Right lobe of liver (tissue), 6 donors: ENCODE measurements at regions not wholly inside any gene's neighbourhood (a gene's known extent, or its start where the extent isn't known, plus 50 kb on each side); places are given as distances from the start of the nearest gene placed in this dataset.

Source experiments
- ATAC-seq, 4 donors: fragments of 200-7000 bp; cut with Tn5 transposase; one replicate each; pipeline ENCODE4 v1.9.1; 2020; ENCODE audit warnings: mild to moderate bottlenecking in 4 of 4, moderate library complexity in 4 of 4
- DNase-seq, 3 donors: peaks; one replicate each; pipeline ENCODE4 v3.0.0-alpha.2; 2020
- H3K27ac ChIP-seq, 3 donors: fragments of 200-600 bp; one replicate each; pipeline ENCODE4 v1.8.0; 2022
- H3K27me3 ChIP-seq, 2 donors: fragments of 200-600 bp; one replicate each; pipeline ENCODE4 v1.8.0; 2022
- H3K36me3 ChIP-seq, 4 donors: fragments of 200-600 bp; sonication (generic) in 1 of 4; one replicate each; pipeline versions ENCODE4 v1.5.1 to v1.8.0; 2017 to 2022; ENCODE audit warnings: control low read depth in 1 of 4
- H3K4me1 ChIP-seq, 4 donors: fragments of 200-600 bp; sonication (generic) in 1 of 4; one replicate each; pipeline versions ENCODE4 v1.5.1 to v1.8.0; 2017 to 2022; ENCODE audit warnings: control low read depth in 1 of 4
- H3K4me3 ChIP-seq, 3 donors: fragments of 200-600 bp; one replicate each; pipeline ENCODE4 v1.8.0; 2022
- H3K9me3 ChIP-seq, 4 donors: fragments of 200-600 bp; sonication (generic) in 1 of 4; one replicate each; pipeline versions ENCODE4 v1.5.1 to v1.8.0; 2017 to 2022; ENCODE audit warnings: control low read depth in 1 of 4
- POLR2A ChIP-seq: fragments of 450-650 bp; IDR thresholded peaks from one replicate; pipeline ENCODE4 v1.6.1; 2017; ENCODE audit warnings: antibody characterized with exemption, mild to moderate bottlenecking
- WGBS: methylation state at CpG from one replicate; pipeline ENCODE4 v1.1.6; 2018; ENCODE audit warnings: low coverage, low lambda C conversion rate; ENCODE audit not compliant: insufficient coverage; ENCODE audit errors: missing lambda C conversion rate; 5-methylcytosine and 5-hydroxymethylcytosine counted together
- intact Hi-C, 2 donors: fragments of 100-400 bp; cut with DNase I; formaldehyde crosslinking; loops; one replicate each; pipeline versions ENCODE4 v1.11.2 to v1.14.1; 2022
- TF ChIP-seq, protein P1 (sequence below), 4 donors: fragments of 200-600 bp in 3 of 4; fragments of 450-650 bp in 1 of 4; IDR thresholded peaks; one replicate each; pipeline versions ENCODE4 v1.5.1 to v1.8.0; 2016 to 2022; ENCODE audit warnings: antibody characterized with exemption in 4 of 4, mild to moderate bottlenecking in 2 of 4
- donor health status: DM: no; HTN: yes; CAD: no.
- donor health status: DM: no; HTN: no; CAD: no.
- donor health status: DM: no; HTN: no; CAD: no.
- donor health status: DM: no; HTN: yes; CAD: no.
- donor health status: DM: no; HTN: yes; CAD: no.

DNA sequence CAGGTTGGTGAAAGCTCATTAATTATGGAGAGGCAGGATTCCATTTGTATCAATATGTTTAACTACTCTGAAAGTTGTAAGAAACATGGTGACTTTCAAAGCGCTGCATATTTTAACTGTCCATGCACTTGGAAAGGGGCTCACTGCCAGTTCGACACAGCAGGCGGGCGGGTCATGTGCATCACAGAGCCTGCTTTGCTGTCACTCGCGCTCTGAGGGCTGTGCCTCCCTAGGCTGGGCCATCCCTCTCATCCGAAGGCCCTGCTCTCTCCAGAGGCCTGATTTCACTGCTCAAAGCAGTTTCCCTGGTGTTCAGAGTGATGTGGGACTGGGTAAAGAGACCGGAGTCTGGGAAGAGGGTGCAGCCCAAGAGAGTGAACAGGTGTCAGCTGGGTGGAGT is 422.0 kb upstream of the MON1B start:
- Histone ChIP-seq H3K27me3 (no peaks in the 10 kb centered on the region), H3K4me3 (no peak overlapping the region), H3K36me3 (no peaks in the 10 kb centered on the region), H3K4me1 (no peaks in the 10 kb centered on the region), H3K9me3 (no peaks in the 10 kb centered on the region), H3K27ac (no peak overlapping the region)
- ATAC-seq (peak in 1 of 4 donors; percentile 11), DNase-seq (no peak)
- 76% methylated on average over 7 of the region's 8 CpGs for WGBS
- intact Hi-C loops, result no loop called here
- TF ChIP-seq, protein P1, sequence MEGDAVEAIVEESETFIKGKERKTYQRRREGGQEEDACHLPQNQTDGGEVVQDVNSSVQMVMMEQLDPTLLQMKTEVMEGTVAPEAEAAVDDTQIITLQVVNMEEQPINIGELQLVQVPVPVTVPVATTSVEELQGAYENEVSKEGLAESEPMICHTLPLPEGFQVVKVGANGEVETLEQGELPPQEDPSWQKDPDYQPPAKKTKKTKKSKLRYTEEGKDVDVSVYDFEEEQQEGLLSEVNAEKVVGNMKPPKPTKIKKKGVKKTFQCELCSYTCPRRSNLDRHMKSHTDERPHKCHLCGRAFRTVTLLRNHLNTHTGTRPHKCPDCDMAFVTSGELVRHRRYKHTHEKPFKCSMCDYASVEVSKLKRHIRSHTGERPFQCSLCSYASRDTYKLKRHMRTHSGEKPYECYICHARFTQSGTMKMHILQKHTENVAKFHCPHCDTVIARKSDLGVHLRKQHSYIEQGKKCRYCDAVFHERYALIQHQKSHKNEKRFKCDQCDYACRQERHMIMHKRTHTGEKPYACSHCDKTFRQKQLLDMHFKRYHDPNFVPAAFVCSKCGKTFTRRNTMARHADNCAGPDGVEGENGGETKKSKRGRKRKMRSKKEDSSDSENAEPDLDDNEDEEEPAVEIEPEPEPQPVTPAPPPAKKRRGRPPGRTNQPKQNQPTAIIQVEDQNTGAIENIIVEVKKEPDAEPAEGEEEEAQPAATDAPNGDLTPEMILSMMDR (IDR thresholded peaks at IDR 0.05), result no peak
- TF ChIP-seq POLR2A, result no peak

DNA sequence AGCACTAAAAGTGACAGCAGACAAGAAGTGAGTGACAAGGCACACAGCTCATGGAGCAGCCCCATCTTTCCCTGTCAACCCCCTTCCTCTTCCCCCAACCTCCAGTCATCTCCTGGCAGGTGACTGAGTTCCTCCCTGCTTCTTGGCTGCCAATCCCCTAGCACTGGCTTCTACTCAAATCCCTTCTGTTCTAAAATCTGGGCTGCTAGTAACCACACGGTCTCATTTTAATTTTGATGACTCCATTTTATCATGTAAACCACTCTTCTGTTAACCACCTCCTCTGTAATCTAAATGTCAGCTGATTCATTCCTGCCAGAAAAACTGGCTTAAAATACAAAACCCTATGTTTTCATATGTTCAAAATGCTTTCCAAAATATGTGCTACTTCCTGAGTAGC is 419.8 kb upstream of the MON1B start:
- Histone ChIP-seq H3K27ac (no peak overlapping the region), H3K27me3 (no peaks in the 10 kb centered on the region), H3K9me3 (no peaks in the 10 kb centered on the region), H3K4me3 (no peak overlapping the region), H3K36me3 (no peaks in the 10 kb centered on the region), H3K4me1 (no peaks in the 10 kb centered on the region)
- ATAC-seq (no peak), DNase-seq (no peak)
- TF ChIP-seq POLR2A, result no peak
- TF ChIP-seq, protein P1 (IDR thresholded peaks at IDR 0.05), result no peak
- 67% methylated on average over 1 of the region's 1 CpG for WGBS
- intact Hi-C loops, result no loop called here

DNA sequence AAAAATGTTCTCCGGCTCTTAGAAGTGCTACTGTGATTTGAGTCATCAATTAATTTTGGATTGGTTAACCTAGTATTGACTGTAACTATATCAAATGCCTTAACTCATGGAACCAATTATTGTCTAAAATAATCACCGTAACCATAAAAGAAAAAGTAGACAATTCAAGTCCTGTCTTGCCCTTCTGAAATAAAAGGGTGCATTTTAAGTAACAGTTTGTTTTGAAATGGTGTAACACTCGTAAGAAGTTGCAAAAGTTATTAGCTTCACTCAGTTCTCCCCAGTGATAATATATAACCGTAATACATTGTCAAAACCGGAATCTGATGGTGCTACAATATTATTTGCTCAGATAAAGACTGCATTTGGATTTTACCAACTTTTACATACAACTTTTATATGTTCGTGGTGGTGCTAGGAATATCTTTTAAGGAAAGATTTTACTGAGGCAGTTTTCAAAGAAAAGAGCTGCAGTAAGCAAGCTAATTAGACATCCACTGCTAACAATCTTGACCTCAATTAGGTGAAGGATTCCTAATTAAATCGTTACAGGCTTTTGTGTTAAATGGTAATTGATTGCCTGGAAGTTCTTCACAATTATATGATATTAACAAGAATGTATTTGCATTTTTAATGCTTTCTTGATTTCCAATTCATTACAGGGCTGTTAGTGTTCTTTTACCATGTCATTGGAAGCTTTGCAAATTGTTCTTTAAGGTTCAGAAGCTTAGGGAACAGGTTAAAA is 413.1 kb upstream of the MON1B start:
- Histone ChIP-seq H3K27ac (no peak overlapping the region), H3K4me3 (no peak overlapping the region), H3K4me1 (no peaks in the 10 kb centered on the region), H3K36me3 (no peaks in the 10 kb centered on the region), H3K27me3 (no peaks in the 10 kb centered on the region), H3K9me3 (no peaks in the 10 kb centered on the region)
- intact Hi-C loops, result no loop called here
- ATAC-seq (no peak), DNase-seq (no peak)
- WGBS, result 64% methylated on average over 7 of the region's 7 CpGs
- TF ChIP-seq POLR2A, result no peak

DNA sequence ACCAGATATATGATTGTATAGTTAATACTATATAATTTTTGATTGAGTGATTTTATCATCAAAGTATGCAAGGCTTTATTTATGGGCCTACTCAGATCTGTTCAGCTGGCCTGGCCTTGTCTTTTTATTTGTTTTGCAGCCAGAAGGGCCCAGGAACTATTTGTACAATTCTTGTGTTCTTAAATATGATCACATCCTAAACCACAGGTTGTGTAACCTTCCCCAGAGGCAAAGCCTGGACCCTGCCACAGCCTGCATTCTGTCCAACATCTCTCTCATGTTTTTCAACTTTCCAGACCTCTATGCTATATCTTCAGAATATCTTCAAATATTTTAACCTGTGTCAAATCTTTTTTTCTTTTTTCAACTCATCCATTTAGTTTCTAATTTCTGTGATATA is 410.4 kb upstream of the MON1B start:
- intact Hi-C loops, result no loop called here
- ATAC-seq (no peak), DNase-seq (no peak)
- no peak overlapping the region for H3K27ac ChIP-seq
- TF ChIP-seq, protein P1 (IDR thresholded peaks at IDR 0.05), result no peak
- no peak for TF ChIP-seq POLR2A
- no peaks in the 10 kb centered on the region for H3K27me3 ChIP-seq
- no peaks in the 10 kb centered on the region for H3K9me3 ChIP-seq
- no peaks in the 10 kb centered on the region for H3K4me1 ChIP-seq
- H3K4me3 ChIP-seq, result no peak overlapping the region
- H3K36me3 ChIP-seq, result no peaks in the 10 kb centered on the region

DNA sequence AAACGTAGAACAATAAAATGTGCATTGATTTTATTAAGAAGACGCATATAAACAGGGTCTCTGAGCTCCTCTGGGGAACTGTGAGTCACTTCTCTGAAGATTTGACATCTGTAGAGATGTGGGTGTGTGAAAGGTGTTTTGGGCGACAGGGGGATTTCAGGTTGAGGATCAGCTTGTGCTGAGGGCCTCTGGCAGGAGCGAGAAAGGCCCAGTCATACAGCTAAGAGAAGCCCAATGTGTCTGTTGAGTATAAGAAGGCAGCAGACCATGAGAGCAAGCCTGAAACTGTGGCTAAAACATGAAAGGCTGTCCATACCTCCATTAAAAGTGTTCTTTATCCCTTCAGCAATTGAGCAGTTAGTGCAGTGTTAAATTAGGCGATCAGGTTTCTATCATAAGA is 406.5 kb upstream of the MON1B start:
- H3K4me3 ChIP-seq, result no peak overlapping the region
- H3K27ac ChIP-seq, result no peak overlapping the region
- H3K36me3 ChIP-seq, result no peaks in the 10 kb centered on the region
- DNase-seq (no peak), ATAC-seq (no peak)
- no peaks in the 10 kb centered on the region for H3K4me1 ChIP-seq
- intact Hi-C loops, result no loop called here
- TF ChIP-seq POLR2A, result no peak
- TF ChIP-seq, protein P1 (IDR thresholded peaks at IDR 0.05), result no peak
- 38% methylated on average over 5 of the region's 5 CpGs for WGBS
- H3K27me3 ChIP-seq, result no peaks in the 10 kb centered on the region
- no peaks in the 10 kb centered on the region for H3K9me3 ChIP-seq
